ENCODE measurements at regions not wholly inside any gene's neighbourhood (a gene's known extent, or its start where the extent isn't known, plus 50 kb on each side); places are given as distances from the start of the nearest gene placed in this dataset.

GRCh38 chr2:181310967-181311366, 146.2 kb upstream of the ITGA4 start:
- TF ChIP-seq CTCF (IDR thresholded peaks at IDR 0.05 in 2 of 3, conservative IDR thresholded peaks at IDR 0.05 in 1 of 3; ENCODE audit: borderline replicate concordance in 1 of 3, insufficient read depth in 1 of 3, low read depth in 2 of 3, low read length in 2 of 3) (no peak), POLR2AphosphoS5 (IDR thresholded peaks at IDR 0.05; ENCODE audit: low read depth, low read length) (no peak), POLR2A (IDR thresholded peaks at IDR 0.05; ENCODE audit: borderline replicate concordance, extremely low read depth, insufficient read depth, insufficient read length) (no peak), SRF (IDR thresholded peaks at IDR 0.05; ENCODE audit: low read depth) (no peak), JUND (IDR thresholded peaks at IDR 0.05) (no peak), TCF7L2 (IDR thresholded peaks at IDR 0.05; ENCODE audit: borderline replicate concordance, extremely low read depth, insufficient read depth, insufficient read length) (no peak), EZH2 (IDR thresholded peaks at IDR 0.05) (no peak), CEBPB (IDR thresholded peaks at IDR 0.05; ENCODE audit: low read depth) (no peak), RAD21 (IDR thresholded peaks at IDR 0.05; ENCODE audit: low read depth) (no peak), SIN3A (IDR thresholded peaks at IDR 0.05; ENCODE audit: low read depth) (no peak)
- TF ChIP-seq, protein P1, sequence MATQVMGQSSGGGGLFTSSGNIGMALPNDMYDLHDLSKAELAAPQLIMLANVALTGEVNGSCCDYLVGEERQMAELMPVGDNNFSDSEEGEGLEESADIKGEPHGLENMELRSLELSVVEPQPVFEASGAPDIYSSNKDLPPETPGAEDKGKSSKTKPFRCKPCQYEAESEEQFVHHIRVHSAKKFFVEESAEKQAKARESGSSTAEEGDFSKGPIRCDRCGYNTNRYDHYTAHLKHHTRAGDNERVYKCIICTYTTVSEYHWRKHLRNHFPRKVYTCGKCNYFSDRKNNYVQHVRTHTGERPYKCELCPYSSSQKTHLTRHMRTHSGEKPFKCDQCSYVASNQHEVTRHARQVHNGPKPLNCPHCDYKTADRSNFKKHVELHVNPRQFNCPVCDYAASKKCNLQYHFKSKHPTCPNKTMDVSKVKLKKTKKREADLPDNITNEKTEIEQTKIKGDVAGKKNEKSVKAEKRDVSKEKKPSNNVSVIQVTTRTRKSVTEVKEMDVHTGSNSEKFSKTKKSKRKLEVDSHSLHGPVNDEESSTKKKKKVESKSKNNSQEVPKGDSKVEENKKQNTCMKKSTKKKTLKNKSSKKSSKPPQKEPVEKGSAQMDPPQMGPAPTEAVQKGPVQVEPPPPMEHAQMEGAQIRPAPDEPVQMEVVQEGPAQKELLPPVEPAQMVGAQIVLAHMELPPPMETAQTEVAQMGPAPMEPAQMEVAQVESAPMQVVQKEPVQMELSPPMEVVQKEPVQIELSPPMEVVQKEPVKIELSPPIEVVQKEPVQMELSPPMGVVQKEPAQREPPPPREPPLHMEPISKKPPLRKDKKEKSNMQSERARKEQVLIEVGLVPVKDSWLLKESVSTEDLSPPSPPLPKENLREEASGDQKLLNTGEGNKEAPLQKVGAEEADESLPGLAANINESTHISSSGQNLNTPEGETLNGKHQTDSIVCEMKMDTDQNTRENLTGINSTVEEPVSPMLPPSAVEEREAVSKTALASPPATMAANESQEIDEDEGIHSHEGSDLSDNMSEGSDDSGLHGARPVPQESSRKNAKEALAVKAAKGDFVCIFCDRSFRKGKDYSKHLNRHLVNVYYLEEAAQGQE (IDR thresholded peaks at IDR 0.05; ENCODE audit: low read depth), result no peak

All from HCT116 (cell line).